Thoracic aorta (tissue), 2 donors: ENCODE measurements at regions not wholly inside any gene's neighbourhood (a gene's known extent, or its start where the extent isn't known, plus 50 kb on each side); places are given as distances from the start of the nearest gene placed in this dataset.
A peak's percentile ranks its signal among the peaks of the same experiment; 100 is the strongest.

Source experiments
- ATAC-seq: fragments of 150-250 bp; one replicate; pipeline ENCODE4 v1.8.0; 2017; ENCODE audit warnings: low read depth; ENCODE audit not compliant: insufficient number of reproducible peaks, low FRiP score
- DNase-seq: peaks from one replicate; pipeline ENCODE4 v3.0.0-alpha.2; 2020; ENCODE audit warnings: low spot score
- H3K27ac ChIP-seq, 2 donors: fragments of 200-600 bp; sonication (generic); 1 replicate in 1 of 2; 2 replicates in 1 of 2; pipeline ENCODE4 v1.5.1; 2016; ENCODE audit warnings: mild to moderate bottlenecking in 2 of 2, moderate library complexity in 2 of 2
- H3K27me3 ChIP-seq: fragments of 200-600 bp; sonication (generic); replicated peaks from 2 replicates; pipeline ENCODE4 v1.6.0; 2016; ENCODE audit warnings: mild to moderate bottlenecking; ENCODE audit not compliant: insufficient read depth
- H3K36me3 ChIP-seq: fragments of 200-600 bp; sonication (generic); one replicate; pipeline ENCODE4 v1.5.1; 2016
- H3K4me1 ChIP-seq, 2 donors: fragments of 200-600 bp; sonication (generic); 1 replicate in 1 of 2; 2 replicates in 1 of 2; pipeline versions ENCODE4 v1.5.1 to v1.6.0; 2016; ENCODE audit warnings: low read depth in 2 of 2, mild to moderate bottlenecking in 1 of 2; ENCODE audit not compliant: control insufficient read depth in 1 of 2
- H3K4me3 ChIP-seq: fragments of 200-600 bp; sonication (generic); 2 replicates; pipeline ENCODE4 v1.5.1; 2016; ENCODE audit warnings: mild to moderate bottlenecking
- H3K9me3 ChIP-seq: fragments of 200-600 bp; sonication (generic); 2 replicates; pipeline ENCODE4 v1.5.1; 2016
- CTCF ChIP-seq: fragments of 200-600 bp; sonication (generic); IDR thresholded peaks from one replicate; pipeline ENCODE4 v1.5.1; 2019; ENCODE audit warnings: antibody characterized with exemption

DNA sequence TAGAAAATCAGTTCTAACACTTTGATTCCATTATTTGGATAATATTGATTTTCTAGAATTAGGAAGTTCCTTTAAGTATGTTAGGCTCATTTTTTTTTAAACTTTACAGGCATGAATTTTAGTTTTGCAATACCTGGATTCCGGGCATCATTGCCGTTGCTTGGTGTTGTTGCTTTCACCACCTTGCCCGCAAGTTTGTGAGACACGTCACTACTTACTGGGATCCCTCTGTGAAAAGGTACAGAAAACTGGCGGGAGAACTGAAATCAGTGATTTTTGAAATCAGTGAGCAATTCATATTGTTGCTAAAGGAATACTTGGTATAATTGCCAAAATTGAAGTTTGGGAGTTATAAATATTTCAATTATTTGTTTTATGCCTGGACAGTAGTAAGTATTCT is 232.3 kb upstream of the NPY start:
- H3K4me1 ChIP-seq = no peaks in the 10 kb centered on the region
- no peaks in the 10 kb centered on the region for H3K36me3 ChIP-seq
- H3K9me3 ChIP-seq = no peaks in the 10 kb centered on the region
- no peak for DNase-seq
- TF ChIP-seq CTCF = no peak
- H3K27ac ChIP-seq = no peak overlapping the region
- no peak for ATAC-seq
- H3K27me3 ChIP-seq = no peaks in the 10 kb centered on the region
- no peak overlapping the region for H3K4me3 ChIP-seq

DNA sequence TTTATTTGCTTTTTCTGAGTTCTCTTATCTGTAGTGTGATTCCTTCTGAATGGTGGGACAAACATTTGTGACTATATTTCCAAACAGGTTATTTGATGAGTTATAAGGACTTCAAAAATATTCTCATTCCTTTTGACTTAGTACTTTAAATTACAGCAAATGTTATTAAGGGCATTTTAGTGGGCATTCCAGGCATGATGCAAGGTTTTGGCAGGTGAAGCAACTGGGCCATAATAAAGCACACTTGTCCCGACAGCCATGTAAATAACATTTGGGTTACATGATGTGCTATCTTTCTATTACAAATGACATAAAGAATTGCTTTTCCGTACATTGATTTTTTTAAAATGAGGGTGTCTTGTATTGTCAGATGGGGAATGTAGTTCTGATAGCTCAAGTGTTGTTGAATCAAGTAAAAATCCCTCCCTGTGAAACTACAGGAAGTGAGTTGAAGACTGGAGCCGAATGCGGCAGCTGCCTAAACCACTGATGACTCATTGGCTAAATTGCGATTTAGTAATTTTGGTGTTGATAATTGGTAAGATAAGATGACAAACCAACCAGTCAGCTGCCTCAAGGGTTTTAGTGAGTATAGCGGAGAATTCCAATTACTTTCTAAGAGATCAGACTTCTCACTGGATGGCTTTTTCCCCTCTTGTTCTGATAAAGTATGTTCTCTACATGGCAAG is 231.3 kb upstream of the NPY start:
- H3K36me3 ChIP-seq = no peaks in the 10 kb centered on the region
- ATAC-seq (no peak), DNase-seq (no peak)
- H3K4me1 ChIP-seq = no peaks in the 10 kb centered on the region
- H3K27me3 ChIP-seq = no peaks in the 10 kb centered on the region
- no peaks in the 10 kb centered on the region for H3K9me3 ChIP-seq
- no peak overlapping the region for H3K27ac ChIP-seq
- TF ChIP-seq CTCF = no peak
- H3K4me3 ChIP-seq = no peak overlapping the region

- ATAC-seq (no peak), DNase-seq (no peak)
- H3K4me3 ChIP-seq = no peak overlapping the region
These were observed 229.8 kb upstream of the NPY start for GRCh38 chr7:24054236-24054635.

DNA sequence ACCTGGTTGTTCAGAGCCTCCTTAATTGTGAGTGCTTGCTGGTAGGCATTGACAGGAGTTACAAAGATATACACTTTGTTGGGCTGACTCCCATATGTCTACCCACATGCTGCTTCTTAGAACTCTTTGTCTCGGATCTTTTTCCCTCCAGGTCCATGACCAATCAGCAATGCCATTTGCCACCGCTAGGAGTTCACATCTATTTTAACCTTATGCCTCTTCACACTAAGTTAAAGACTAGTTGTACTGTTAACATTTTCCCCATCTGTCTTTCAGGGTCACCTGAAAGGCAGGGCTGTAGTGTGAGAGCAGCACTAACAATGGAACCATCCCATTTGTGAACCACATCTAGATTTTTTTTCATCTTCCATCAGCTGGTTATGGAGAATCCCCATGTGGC is 226.7 kb upstream of the NPY start:
- H3K27ac ChIP-seq = no peak overlapping the region
- no peak for DNase-seq
- H3K27me3 ChIP-seq = no peaks in the 10 kb centered on the region
- H3K36me3 ChIP-seq = no peaks in the 10 kb centered on the region
- no peak for ATAC-seq
- no peaks in the 10 kb centered on the region for H3K4me1 ChIP-seq
- no peak overlapping the region for H3K4me3 ChIP-seq
- H3K9me3 ChIP-seq = no peaks in the 10 kb centered on the region
- no peak for TF ChIP-seq CTCF

More at GRCh38 chr7:24054236-24054635, 229.8 kb upstream of the NPY start:
- H3K4me1 ChIP-seq = no peaks in the 10 kb centered on the region
- H3K27ac ChIP-seq = no peak overlapping the region
- no peak for TF ChIP-seq CTCF
- H3K27me3 ChIP-seq = no peaks in the 10 kb centered on the region
- no peaks in the 10 kb centered on the region for H3K9me3 ChIP-seq
- H3K36me3 ChIP-seq = no peaks in the 10 kb centered on the region

GRCh38 chr7:24058953-24059352 is 225.0 kb upstream of the NPY start:
- Histone ChIP-seq H3K4me3 (no peak overlapping the region), H3K27ac (no peak overlapping the region), H3K27me3 (no peaks in the 10 kb centered on the region), H3K4me1 (no peaks in the 10 kb centered on the region), H3K9me3 (no peaks in the 10 kb centered on the region), H3K36me3 (no peaks in the 10 kb centered on the region)
- ATAC-seq (peak; percentile 31), DNase-seq (no peak)
- no peak for TF ChIP-seq CTCF
